GM21390 (cell line): ENCODE measurements at regions not wholly inside any gene's neighbourhood (a gene's known extent, or its start where the extent isn't known, plus 50 kb on each side); places are given as distances from the start of the nearest gene placed in this dataset.

Source experiments
- ATAC-seq: cut with Tn5 transposase; IDR thresholded peaks from one replicate; pipeline ENCODE4 v1.9.1; 2021; ENCODE audit not compliant: unreplicated experiment

DNA sequence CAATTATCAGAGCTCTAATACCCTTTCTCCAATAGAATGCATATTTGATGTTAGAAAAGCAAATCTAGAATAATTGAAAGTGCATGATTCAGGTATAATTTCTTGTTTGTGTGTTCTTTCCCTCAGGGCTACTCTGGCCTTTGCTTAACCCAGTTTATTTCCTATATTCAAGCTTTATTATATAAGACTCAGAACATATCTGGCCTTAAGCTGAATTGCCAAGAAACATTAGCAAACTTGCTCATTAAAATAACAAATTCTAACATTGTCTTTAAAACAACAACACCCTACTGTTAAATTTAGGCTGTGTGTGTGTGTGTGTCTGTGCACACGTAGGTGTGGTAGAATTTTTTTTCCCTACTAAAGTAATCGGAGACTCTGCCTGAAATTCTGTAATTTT, 426.5 kb downstream of the UTRN start:
- ATAC-seq, result no peak

DNA sequence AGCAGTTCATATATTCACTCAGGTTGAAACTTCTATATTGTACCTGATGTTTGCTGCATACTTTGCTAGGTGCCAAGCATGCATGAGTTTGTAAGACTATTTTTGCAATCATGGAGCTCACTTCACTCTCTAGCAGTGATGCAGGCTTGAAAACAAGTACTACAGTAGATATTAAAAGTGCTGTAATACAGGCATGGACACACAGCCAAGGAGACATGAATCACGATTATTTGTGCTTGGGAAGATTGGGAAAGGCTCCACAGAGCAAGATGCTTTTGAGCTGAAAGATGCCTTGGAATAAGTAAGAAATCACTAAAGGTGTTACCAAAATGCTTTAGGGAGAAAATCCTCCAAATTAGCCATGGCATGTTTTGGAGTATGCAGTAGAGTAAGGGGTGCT, 427.4 kb downstream of the UTRN start:
- no peak for ATAC-seq

DNA sequence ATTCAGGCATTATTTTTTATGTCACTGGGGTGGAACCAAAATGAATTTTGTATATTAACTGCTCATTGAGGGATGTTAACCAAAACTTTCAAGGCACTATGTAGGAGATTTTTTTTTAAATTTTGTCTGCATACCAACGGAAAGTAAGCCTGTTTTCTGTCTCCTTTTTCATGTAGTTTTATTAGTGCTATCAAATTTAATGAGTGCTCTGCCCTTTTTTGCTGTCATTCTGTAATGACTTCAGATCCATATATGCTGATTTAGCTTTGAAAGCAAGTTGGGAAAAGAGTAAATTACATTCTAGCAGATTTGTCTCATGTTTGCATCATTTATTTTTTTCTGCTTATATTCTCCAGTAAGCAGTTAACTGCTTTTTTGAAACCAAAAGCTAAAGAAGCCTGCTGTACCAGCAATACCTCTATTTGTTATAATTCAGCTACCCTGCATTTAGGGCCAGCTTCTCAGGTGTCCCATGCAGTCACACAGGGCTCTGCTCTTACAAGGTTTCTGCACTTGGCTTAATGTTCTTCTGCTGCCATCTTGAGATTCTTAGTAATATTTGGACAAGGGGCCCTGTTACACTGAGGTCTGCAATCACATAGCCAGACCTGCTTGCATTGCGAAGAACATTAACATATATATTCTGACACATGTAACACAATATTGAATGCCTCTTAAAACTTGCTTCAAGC, 429.0 kb downstream of the UTRN start:
- ATAC-seq, result no peak

DNA sequence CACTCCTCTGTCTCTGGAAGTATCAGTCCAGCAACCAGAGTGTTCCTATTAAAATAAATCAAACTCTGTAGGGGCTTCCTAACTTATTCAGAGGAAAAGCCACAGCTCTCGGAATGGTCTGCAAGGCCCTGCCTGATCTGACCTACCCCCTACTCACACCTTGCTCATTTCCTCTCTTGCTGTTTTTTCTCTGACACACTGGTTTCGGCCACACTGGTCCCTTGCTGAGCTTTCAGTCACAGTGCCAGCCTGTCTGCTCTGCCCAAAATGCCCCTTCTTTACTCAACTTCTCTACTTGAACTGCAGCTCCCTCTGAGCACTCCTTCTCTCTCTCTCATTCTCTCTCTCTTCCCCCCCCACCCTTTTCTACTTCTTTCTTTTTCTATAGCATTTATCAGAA, 430.2 kb downstream of the UTRN start:
- ATAC-seq, result peak; percentile 77

DNA sequence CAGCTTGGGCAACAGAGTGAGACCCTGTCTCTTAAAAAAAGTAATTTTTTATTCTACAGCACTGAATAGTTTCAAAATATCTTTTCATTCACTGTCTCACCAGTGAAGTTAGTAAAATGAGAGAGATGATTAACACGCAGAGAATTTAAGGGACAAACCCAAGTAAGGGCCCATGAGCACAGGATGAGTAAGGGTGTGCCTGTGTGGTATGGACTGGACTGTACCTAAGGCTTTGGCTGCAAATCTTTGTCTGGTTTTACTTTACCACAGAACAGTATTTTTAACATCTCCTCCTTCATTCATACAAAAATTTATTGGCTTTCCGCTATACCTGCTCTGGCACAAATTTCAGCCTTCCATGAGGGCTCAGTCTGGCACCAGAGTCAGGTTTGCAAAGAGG, 433.3 kb downstream of the UTRN start:
- ATAC-seq, result no peak

DNA sequence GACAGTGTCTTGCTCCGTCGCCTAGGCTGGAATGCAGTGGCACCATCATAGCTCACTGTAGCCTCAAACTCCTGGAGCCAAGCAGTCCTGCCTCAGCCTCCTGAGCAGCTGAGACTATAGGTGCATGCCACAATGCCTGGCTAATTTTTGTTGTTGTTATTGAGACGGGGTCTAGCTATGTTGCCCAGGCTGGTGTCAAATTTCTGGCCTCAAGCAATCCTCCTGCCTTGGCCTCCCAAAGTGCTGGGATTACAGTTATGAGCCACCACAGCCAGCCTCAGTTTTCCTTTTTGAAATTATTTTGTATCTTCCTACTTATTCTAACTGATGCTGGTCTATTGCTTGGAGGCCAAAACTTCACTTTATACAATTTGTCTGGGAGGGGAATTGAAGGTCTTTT, 436.1 kb downstream of the UTRN start:
- ATAC-seq, result no peak

DNA sequence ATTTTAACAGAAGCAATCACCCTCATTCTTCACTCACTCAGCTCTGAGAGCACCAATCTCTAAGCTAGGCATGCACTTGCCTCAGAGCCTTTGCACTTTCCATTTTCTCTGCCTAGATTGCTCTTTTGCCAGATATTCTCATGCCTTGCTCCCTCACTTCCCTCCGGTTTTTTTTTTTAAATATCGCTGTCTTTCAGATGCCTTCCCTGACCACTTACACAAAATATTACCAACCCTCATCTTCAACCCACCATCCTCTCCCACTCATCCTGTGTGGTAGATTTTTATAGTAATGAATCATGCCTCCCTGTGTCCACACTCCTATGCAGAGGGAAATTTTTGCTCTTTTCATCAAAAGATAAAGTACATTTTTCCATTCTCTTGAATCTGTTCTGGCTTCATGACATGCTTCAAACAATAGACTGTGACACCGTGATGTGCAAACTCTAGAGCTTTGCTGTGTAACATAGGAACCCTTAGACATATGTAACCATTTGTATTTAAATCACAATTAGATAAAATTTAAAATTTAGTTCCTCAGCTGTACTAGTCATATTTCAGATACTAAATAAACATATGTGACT, 437.1 kb downstream of the UTRN start:
- no peak for ATAC-seq

DNA sequence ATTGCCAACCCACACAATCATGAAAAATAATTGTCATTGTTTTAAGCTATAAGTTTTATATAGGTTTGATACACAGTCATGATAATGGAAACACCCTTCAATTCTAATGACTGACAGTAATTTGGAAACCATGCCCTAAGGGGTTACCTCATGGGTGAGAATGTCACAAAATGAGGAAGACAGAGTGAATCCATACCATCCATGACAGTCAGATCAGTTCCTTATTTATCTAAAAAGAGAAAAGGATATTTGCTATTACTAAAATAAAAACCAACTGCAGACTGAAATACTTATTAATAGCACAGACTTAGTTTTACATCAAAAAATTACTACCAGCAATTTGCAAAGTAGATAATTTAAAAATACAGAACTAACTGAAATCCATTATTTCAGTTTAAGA, 437.8 kb downstream of the UTRN start:
- no peak for ATAC-seq

DNA sequence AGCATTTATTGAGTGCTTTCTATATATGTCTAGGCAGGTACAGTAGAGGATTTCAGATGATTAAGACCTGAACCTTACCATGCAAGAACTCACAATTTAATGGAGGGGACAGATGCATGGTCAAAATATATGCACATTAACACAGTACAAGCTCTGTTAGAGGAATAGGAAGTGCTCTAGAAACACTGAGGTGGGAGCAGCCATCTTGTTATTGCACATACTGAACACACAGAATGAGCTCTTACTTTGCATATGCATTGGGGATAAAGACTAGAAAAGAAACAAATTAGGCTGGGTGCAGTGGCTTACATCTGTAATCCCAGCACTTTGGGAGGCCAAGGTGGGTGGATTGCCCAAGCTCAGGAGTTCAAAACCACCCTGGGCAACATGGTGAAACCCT, 438.3 kb downstream of the UTRN start:
- ATAC-seq, result no peak

DNA sequence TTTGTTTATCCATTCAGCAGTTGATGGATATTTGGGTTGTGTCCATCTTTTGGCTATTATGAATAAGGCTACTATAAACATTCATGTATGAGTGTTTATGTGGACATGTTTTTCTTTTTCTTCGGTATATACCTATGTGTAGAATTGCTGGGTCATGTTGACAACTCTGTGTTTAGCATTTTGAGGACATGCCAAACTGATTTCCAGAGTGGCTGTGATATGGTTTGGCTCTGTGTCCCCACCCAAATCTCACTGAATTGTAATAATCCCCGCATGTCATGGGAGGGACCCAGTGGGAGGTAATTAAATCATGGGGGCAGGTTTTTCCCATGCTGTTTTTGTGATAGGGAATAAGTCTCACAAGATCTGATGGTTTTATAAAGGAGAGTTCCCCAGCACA, 439.7 kb downstream of the UTRN start:
- no peak for ATAC-seq

DNA sequence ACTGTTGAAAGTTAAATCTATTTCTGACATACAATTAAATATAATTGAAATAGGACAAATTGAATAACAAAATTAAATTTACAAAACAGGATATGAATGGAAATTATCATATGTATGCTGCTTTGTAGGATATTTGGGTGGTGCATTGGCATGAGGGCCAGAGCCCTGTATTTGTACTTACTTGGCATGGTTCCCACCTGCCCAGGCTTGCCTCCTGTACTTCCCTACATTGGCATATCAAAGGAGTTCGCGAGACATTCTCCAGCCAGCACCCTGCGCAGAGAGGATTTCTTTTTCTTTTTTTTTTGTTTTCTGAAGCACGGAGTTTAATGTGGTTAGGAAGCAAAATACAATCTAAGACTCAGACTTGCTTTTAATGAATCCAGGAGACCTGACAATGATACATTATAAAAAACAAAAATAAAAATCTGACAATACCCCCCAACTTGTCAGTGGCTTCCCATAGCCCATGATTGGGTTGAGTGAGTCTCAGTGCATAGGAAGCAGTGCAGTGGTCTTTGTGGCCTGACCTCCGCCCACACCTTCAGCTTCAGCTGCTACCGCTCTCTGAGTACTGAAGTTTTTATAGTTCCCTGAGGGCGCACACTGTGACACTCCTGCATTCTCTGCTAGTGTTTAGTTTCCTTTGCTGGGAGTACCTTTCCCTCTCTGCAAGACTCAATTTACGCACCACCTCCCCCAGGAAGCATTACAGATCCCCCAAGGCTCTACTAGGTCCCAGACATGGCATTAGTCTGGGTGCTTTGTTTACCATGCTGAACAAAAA, 440.8 kb downstream of the UTRN start:
- peak; percentile 56 for ATAC-seq

DNA sequence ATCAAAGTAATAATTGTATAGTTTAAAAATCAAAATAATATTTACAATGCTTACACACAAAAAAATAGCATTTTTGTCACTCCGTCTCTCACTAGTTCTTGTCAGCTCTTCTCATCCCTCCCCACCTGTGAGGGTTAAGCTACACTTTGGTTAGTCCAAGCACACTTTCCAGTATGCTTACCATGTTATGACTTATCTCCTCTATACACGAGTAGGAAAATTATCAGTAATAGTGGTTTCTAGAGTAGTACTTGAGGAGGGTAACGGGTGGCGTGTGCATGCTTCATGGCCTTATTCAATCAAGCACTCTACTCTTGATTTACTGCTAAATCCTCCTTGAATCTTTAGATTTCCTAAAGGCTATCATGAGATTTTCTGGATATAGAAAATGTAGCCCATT, 443.7 kb downstream of the UTRN start:
- ATAC-seq, result no peak

DNA sequence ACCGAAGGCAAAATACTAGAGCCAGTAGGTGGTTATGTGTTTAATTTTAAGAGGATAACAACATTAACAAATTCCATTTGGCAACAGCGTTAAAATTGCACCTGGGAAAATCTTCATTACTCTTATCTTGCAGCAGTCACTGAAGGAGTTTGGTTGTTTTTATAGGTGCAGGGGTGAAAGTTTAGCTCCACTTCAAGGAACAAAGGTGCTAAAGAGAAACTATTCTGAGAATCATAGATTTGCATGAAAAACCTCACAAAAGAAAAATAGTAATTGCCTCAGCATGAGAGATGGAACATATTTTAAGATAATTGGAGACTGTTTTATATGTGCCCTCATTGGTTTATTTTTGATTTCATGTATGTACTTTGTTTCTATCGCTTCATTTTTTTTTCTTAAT, 444.4 kb downstream of the UTRN start:
- ATAC-seq, result peak; percentile 75

DNA sequence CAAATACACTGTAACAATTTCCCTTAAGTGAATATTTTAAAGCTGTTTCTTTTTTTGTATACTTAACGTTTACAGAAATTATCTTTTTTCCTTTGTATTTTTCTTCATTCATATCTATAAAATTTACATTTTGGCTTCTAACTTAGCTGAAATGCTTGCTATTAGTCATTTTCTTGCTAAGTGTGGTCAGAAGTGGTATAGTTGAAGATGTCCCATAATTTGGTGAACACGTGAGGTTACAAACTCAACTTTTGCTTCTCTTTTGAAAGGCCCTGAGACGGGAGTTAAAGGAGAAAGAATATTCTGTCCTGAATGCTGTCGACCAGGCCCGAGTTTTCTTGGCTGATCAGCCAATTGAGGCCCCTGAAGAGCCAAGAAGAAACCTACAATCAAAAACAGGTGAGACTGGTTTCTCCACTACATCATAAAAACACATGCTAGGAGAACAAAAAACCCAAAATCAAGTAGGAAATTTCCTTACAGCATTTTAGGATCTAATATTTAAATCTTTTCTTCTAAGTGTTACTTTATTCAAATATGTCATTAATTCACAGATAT, 445.0 kb downstream of the UTRN start:
- peak; percentile 45 for ATAC-seq

DNA sequence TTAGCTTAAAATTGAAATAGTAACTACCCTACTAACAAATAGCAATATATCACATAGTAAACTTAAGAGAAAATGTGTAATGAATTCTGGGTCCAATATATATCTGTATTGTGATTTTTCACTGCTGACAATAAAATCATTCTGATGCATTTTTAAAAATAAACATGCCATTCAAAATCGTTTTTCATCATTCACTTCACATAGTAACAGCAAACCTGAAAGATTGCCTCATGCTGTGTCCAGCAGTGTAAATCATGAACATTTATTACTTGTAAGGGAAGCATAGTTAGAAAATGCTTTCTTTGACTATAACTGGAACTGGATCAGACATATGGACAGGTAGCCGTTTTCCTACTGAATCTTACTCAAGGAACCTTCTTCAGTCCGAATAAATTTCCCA, 446.1 kb downstream of the UTRN start:
- no peak for ATAC-seq

DNA sequence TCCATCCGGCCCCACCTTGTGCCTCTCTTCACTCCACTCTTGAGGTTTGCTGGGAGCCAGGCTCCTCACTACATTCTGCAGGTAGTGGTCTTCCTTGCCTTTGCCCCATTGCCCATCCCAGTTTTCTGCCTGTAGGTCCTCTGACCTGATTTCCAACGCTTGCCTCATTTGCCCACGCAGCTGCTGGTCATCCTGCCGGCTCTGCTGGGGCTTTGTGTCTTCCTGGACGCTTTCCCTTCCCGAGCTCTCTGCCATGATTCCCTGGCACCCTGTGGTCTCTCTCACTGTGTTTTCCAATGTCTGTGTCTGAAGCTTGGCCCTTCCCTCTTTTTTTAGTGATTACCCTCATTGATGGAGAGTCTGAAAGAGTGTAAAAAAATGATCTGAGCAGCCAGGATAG, 451.6 kb downstream of the UTRN start:
- ATAC-seq, result no peak

DNA sequence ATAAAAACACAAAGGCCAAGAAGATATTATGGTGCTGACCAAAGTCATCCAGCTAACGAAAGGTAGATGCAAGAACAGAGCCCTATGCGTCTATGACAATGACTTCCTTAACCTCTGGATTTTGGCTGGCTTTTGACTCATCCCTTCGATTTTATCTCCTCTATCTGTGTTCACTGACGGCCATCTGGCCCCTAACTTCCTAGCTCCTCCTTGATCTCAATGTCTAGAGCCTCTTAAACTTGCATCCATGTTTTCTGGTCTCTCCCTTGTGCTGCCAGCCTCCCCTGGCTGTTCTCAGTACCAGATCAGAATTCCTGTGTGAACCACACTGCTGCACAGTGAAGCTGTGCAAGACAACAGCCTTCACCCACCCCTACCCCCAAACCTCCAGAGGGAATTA, 452.9 kb downstream of the UTRN start:
- ATAC-seq, result no peak

DNA sequence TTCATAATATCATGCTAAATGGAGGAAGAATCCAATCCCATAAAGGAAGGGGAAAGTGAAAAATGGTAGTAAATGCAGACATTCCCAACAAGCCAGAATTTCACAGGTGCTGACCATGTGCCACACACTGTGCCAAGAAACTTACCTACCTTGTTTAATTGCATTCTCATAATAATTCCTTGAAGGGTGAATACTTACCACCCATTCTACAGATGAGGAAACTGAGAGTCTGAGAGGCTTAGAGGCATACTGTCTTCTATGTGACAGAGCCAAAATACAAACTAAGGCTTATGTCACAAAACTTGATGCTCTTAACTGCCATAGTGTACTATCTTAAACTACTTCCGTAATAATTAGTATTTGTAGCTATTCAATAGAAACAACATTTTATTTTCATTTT, 454.7 kb downstream of the UTRN start:
- ATAC-seq, result no peak

DNA sequence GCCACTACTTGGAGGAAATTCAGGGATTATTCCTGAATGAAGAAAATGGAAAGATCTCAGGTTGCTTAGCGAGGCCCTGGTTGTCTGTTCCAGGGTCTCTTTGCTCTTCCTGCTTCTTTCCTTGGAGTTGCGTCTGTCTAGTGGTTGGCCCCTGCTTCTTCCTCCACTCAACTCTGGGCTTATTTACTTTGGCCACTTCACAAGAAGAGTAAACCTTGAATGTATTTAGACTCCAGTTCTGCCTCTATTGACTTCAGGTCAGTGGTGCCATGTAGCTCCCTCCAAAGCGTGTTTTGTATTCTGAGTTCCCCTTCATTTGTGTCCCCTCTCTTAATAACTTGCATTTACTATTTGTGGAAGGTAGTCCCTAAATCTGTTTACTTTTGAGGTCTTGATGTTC, 456.5 kb downstream of the UTRN start:
- no peak for ATAC-seq

DNA sequence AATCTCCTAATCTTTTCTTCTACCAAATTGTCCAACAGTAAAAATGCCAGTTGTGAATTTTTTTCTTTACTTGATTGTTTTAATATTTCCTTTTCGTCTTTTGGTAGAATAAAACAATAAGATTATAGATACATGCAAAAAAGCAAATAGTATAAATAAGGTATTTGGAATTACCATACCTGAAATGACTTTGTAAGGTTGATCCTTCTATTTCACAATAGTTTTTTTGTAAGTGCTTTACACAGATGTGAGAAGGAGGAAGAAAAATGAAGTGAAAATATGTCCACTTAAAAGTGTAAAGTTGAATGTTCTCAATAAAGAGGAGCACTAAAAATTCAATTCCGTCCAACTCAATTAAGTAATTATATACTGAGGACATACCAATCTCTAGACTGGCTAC, 457.6 kb downstream of the UTRN start:
- ATAC-seq, result no peak

DNA sequence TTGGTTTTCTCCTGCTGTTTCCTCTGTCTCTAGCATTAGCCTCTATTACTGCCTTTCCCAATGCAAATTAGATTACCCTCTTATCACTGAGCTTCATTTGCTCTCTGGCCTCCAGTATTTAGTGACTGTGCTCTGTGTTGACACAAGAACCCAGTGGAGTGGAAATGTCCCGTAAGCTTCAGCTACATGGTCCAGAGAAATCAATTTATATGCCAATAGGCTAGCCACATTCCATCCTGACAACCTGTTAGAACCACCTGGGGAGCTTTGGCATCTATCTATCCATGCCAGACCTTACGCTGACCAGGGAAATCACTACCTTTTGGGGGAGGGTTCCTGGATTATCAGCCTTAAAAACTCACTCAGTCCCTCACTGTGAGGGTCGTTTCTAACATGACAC, 459.6 kb downstream of the UTRN start:
- ATAC-seq, result no peak

DNA sequence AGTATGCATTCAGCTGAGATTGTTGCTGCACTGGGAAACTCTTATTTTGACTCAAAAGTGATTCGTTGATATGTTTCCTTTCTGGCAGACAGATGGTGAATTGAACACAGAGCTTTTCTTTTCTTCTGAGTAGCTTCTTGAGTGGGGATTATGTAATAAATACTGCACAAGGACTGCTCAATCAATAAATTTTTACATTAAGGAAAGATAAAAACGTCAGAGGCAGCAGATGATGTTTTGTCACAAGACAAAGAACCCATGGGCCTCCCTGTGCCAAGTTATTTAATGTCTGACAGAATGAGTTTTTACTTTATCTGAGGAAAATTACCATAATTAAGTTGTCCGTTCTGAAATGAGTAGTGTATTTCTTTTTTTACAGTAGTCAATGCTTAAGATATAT, 460.3 kb downstream of the UTRN start:
- ATAC-seq, result no peak
